NCI-H2107 (cell line): ENCODE measurements at regions not wholly inside any gene's neighbourhood (a gene's known extent, or its start where the extent isn't known, plus 50 kb on each side); places are given as distances from the start of the nearest gene placed in this dataset.

ENCODE experiments used
- DNase-seq: peaks from one replicate; lab custom pipeline; 2025; lab: John Stamatoyannopoulos, UW

- DNase-seq = no peak
Observed at GRCh38 chr5:67267512-67268216, 71.1 kb upstream of the CD180 start.

GRCh38 chr5:67266654-67267350 is 70.2 kb upstream of the CD180 start:
- no peak for DNase-seq

- DNase-seq = no peak
Observed at GRCh38 chr5:67265951-67266350, 69.4 kb upstream of the CD180 start.

GRCh38 chr5:67263656-67264408 is 67.2 kb upstream of the CD180 start:
- no peak for DNase-seq

- no peak for DNase-seq
Observed at GRCh38 chr5:67262956-67263355, 66.4 kb upstream of the CD180 start.

GRCh38 chr5:67262206-67262605 is 65.6 kb upstream of the CD180 start:
- no peak for DNase-seq

GRCh38 chr5:67259548-67260215 is 63.1 kb upstream of the CD180 start:
- DNase-seq = no peak

GRCh38 chr5:67257500-67257899 is 60.9 kb upstream of the CD180 start:
- DNase-seq = no peak

GRCh38 chr5:67257077-67257476 is 60.5 kb upstream of the CD180 start:
- DNase-seq = no peak

- DNase-seq = no peak
Observed at GRCh38 chr5:67255881-67256280, 59.3 kb upstream of the CD180 start.

GRCh38 chr5:67253911-67254310 is 57.3 kb upstream of the CD180 start:
- DNase-seq = no peak

GRCh38 chr5:67249590-67249895 is 52.9 kb upstream of the CD180 start:
- DNase-seq = no peak

GRCh38 chr5:67248703-67249589 is 52.3 kb upstream of the CD180 start:
- no peak for DNase-seq

GRCh38 chr5:67246546-67247268 is 50.1 kb upstream of the CD180 start:
- DNase-seq = no peak
